Activated B cell treated with CpG ODN at 0.5 μM for 24 hours (primary cell): ENCODE measurements at regions not wholly inside any gene's neighbourhood (a gene's known extent, or its start where the extent isn't known, plus 50 kb on each side); places are given as distances from the start of the nearest gene placed in this dataset.

ENCODE experiments used
- ATAC-seq: fragments of 200-7000 bp; cut with Tn5 transposase; one replicate; pipeline ENCODE4 v1.10.0; 2021; ENCODE audit warnings: low read depth, mild to moderate bottlenecking, moderate library complexity
- CTCF ChIA-PET: fragments of 350-600 bp; sonication (Branson Sonifier 250); formaldehyde crosslinking; loops from one replicate; lab custom pipeline; 2021; ENCODE audit warnings: antibody characterized with exemption; lab: Charles Lee
- POLR2A ChIA-PET: fragments of 350-600 bp; sonication (Branson Sonifier 250); formaldehyde crosslinking; loops from one replicate; lab custom pipeline; 2021; ENCODE audit warnings: antibody characterized with exemption; lab: Charles Lee
- DNase-seq: peaks from one replicate; pipeline ENCODE4 v3.0.0; 2022
- H3K27ac Mint-ChIP-seq: one replicate; pipeline ENCODE4 v1.8.0; 2020; ENCODE audit warnings: mixed read lengths
- H3K27me3 Mint-ChIP-seq: one replicate; pipeline ENCODE4 v1.8.0; 2021; ENCODE audit warnings: mixed read lengths
- H3K36me3 Mint-ChIP-seq: one replicate; pipeline ENCODE4 v1.8.0; 2021; ENCODE audit warnings: low read depth, mixed read lengths
- H3K4me1 Mint-ChIP-seq: one replicate; pipeline ENCODE4 v1.8.0; 2021; ENCODE audit warnings: mixed read lengths
- H3K4me3 Mint-ChIP-seq: one replicate; pipeline ENCODE4 v1.8.0; 2020; ENCODE audit warnings: mild to moderate bottlenecking, mixed read lengths
- H3K9me3 Mint-ChIP-seq: one replicate; pipeline ENCODE4 v1.8.0; 2020; ENCODE audit warnings: mixed read lengths
- CTCF ChIP-seq: fragments of 200-600 bp; IDR thresholded peaks from one replicate; pipeline ENCODE4 v1.8.0; 2022; ENCODE audit warnings: antibody characterized with exemption, mild to moderate bottlenecking
- intact Hi-C: fragments of 100-400 bp; cut with micrococcal nuclease; formaldehyde crosslinking; loops from one replicate; pipeline ENCODE4 v1.15.1; 2024

- no peaks in the 10 kb centered on the region for H3K4me1 Mint-ChIP-seq
- POLR2A ChIA-PET = no interaction called here
Measured at GRCh38 chr5:8383616-8384015, 514.7 kb downstream of the MTRR start.

GRCh38 chr5:8386719-8387288, 517.9 kb downstream of the MTRR start:
- ChIA-PET POLR2A (no interaction called here), CTCF (no interaction called here)
- Mint-ChIP-seq H3K27ac (no peak overlapping the region), H3K4me1 (no peaks in the 10 kb centered on the region), H3K27me3 (no peaks in the 10 kb centered on the region), H3K36me3 (no peaks in the 10 kb centered on the region), H3K4me3 (no peak overlapping the region), H3K9me3 (no peaks in the 10 kb centered on the region)
- TF ChIP-seq CTCF = no peak
- ATAC-seq (no peak), DNase-seq (no peak)
- intact Hi-C loops = no loop called here

More at GRCh38 chr5:8383616-8384015, 514.7 kb downstream of the MTRR start:
- Mint-ChIP-seq H3K9me3 (no peaks in the 10 kb centered on the region), H3K4me3 (no peak overlapping the region), H3K27me3 (no peaks in the 10 kb centered on the region), H3K27ac (no peak overlapping the region), H3K36me3 (no peaks in the 10 kb centered on the region)
- intact Hi-C loops = no loop called here
- no peak for TF ChIP-seq CTCF
- DNase-seq (no peak), ATAC-seq (no peak)
- CTCF ChIA-PET = no interaction called here

- no peaks in the 10 kb centered on the region for H3K4me1 Mint-ChIP-seq
- POLR2A ChIA-PET = no interaction called here
Measured at GRCh38 chr5:8391911-8392310, 523.0 kb downstream of the MTRR start.

GRCh38 chr5:8393240-8393639, 524.3 kb downstream of the MTRR start:
- no peak for ATAC-seq
- no peak for TF ChIP-seq CTCF
- POLR2A ChIA-PET = no interaction called here

More at GRCh38 chr5:8391911-8392310, 523.0 kb downstream of the MTRR start:
- no peaks in the 10 kb centered on the region for H3K27me3 Mint-ChIP-seq
- TF ChIP-seq CTCF = no peak
- no peaks in the 10 kb centered on the region for H3K36me3 Mint-ChIP-seq
- H3K4me3 Mint-ChIP-seq = no peak overlapping the region
- intact Hi-C loops = no loop called here
- no peaks in the 10 kb centered on the region for H3K9me3 Mint-ChIP-seq
- no peak for ATAC-seq
- no peak overlapping the region for H3K27ac Mint-ChIP-seq
- CTCF ChIA-PET = no interaction called here
- no peak for DNase-seq

GRCh38 chr5:8394965-8395364, 526.0 kb downstream of the MTRR start:
- Mint-ChIP-seq H3K36me3 (no peaks in the 10 kb centered on the region), H3K27me3 (no peaks in the 10 kb centered on the region), H3K27ac (no peak overlapping the region), H3K9me3 (no peaks in the 10 kb centered on the region), H3K4me3 (no peak overlapping the region), H3K4me1 (no peaks in the 10 kb centered on the region)
- ATAC-seq (no peak), DNase-seq (no peak)
- TF ChIP-seq CTCF = no peak
- CTCF ChIA-PET = no interaction called here
- intact Hi-C loops = no loop called here
- POLR2A ChIA-PET = no interaction called here

More at GRCh38 chr5:8393240-8393639, 524.3 kb downstream of the MTRR start:
- H3K4me1 Mint-ChIP-seq = no peaks in the 10 kb centered on the region
- intact Hi-C loops = no loop called here
- H3K27me3 Mint-ChIP-seq = no peaks in the 10 kb centered on the region
- DNase-seq = no peak
- H3K4me3 Mint-ChIP-seq = no peak overlapping the region
- CTCF ChIA-PET = no interaction called here
- H3K27ac Mint-ChIP-seq = no peak overlapping the region
- no peaks in the 10 kb centered on the region for H3K36me3 Mint-ChIP-seq
- no peaks in the 10 kb centered on the region for H3K9me3 Mint-ChIP-seq
